Activated CD4-positive, alpha-beta T cell treated with anti-CD3 and anti-CD28 coated beads for 4 hours (primary cell): ENCODE measurements at regions not wholly inside any gene's neighbourhood (a gene's known extent, or its start where the extent isn't known, plus 50 kb on each side); places are given as distances from the start of the nearest gene placed in this dataset.

Experiments used
- DNase-seq, 2 donors: peaks; one replicate each; pipeline ENCODE4 v3.0.0-alpha.2; 2020

DNA sequence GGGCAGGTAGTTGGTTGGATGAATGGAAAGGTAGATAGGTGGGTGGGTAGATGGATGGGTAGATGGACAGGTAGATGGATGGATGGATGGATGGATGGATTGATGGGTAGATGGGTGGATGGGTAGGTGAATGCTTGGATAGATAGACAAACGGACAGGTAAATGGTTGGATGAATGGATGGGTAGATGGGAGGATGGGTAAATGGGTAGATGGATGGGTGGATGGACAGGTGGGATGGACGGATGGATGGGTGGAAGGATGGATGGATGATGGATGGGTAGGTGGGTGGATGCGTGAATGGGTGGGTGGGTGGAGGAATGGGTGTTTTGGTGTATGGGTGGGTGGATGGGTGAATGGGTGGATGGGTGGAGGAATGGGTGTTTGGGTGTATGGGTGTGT is 50.1 kb upstream of the ASAP2 start:
- DNase-seq, result no peak

GRCh38 chr2:9154061-9154460 is 52.6 kb upstream of the ASAP2 start:
- DNase-seq, result no peak

DNA sequence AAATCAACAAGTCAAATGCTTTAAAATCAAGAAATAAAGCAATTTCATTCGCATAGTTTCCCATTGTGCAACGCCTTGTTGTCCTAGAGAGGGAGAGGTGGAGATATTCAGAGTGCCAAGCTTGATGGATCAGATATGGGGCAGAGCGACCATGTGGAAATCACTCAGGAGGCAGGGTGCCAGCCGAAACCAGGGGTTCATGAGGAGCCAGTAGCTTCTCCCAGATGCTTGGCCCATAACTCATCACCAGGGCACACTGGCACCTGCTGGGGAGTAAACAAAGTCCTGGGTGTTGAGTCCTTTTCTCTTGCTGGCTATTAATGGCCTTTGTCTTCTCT is 53.0 kb upstream of the ASAP2 start:
- no peak for DNase-seq

- no peak for DNase-seq
Observed at GRCh38 chr2:9152975-9153642, 53.5 kb upstream of the ASAP2 start.

GRCh38 chr2:9150906-9151305 is 55.7 kb upstream of the ASAP2 start:
- DNase-seq, result no peak

- DNase-seq, result no peak
Observed at GRCh38 chr2:9150568-9150900, 56.1 kb upstream of the ASAP2 start.

DNA sequence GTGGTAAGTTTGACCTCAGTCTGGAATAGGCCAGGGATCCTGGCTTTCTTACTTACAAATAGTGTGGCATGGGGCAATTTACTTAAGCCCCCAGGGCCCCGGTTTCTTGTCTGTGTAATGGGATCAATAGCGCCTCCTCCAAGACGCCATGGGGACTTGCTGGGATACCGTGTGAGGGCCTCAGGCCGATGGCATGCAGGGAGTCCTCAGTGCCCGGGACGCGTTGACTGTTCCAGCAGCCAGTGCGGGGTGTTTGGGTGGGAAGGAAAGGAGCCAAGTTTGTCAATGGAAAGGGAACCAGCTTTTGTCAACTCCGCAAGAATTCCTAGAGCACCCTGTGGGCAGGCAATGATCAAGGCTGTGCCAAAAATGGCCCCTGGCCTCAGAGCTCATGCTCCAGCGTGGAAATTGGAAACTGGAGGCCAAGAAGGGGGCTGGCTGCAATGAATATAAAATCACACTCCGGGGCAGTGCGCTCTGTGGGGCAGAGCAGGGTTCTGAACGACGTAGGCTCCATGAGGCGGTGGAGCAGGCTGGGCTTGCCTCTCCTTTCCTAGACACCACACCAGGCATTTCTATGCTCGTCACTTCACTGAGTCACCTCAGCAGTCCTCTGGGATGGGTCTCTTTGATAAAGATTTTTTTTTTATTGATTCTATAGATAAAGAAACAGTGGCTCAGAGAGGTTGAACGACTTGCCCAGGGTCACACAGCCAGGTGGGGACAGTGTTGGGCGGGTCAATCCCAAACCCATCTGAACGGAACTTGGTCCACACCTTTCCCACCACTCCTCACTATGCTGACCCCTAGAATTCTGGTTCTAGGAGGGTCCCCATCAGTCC is 56.7 kb upstream of the ASAP2 start:
- DNase-seq, result no peak

DNA sequence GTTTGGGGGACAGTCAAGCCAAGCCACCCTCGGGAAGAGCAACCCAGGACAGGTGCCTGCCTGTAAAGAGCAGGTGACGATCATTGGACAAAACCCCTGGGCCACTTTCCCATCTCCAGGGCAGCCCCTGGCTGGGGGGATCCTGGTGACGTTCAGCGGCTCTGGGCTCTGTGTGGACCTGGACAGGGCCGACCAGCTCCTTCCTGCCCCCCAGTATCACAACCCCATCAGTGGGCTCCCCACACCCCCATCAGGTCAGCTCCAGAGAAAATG is 57.3 kb upstream of the ASAP2 start:
- no peak for DNase-seq

GRCh38 chr2:9146646-9147045 is 60.0 kb upstream of the ASAP2 start:
- no peak for DNase-seq

GRCh38 chr2:9145752-9146430 is 60.7 kb upstream of the ASAP2 start:
- DNase-seq, result no peak

GRCh38 chr2:9145109-9145751 is 61.4 kb upstream of the ASAP2 start:
- DNase-seq, result no peak

DNA sequence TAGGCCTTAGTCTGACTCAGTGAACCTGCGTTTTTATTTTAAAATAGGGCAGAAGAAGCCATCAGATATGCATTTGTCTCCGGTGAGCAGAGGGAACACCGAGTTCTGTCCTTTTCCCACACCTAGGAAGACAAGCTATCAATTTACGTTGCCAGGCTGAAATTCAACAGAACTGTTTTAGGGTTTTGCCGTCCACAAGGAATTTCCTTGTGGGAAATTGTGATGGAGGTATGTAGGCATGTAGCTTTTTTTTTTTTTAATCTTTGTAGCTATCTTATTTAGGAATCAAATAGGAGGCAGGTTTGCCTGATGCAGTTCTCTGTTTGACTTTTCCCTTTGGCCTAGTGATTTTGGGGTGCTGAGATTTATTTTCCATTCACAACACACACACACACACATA is 62.0 kb upstream of the ASAP2 start:
- DNase-seq, result no peak

DNA sequence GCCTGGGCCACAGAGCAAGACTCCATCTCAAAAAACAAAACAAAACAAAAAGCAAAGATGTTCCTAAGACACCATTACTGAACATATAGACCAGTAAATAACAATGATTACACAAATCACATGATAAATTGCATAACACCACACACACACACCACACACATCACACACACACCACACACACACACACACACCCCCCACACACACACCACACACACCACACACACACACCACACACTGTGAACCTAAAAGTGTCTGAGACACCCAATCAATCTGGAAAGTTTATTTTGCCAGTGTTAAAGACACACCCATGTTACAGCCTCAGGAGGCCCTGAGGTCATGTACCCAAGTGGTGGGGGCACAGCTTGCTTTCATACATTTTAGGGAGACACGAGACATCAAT is 62.6 kb upstream of the ASAP2 start:
- DNase-seq, result no peak

- no peak for DNase-seq
Observed at GRCh38 chr2:9143264-9143815, 63.3 kb upstream of the ASAP2 start.

- peak; percentile 80 to 81 for DNase-seq
Observed at GRCh38 chr2:9142551-9143263, 63.9 kb upstream of the ASAP2 start.

DNA sequence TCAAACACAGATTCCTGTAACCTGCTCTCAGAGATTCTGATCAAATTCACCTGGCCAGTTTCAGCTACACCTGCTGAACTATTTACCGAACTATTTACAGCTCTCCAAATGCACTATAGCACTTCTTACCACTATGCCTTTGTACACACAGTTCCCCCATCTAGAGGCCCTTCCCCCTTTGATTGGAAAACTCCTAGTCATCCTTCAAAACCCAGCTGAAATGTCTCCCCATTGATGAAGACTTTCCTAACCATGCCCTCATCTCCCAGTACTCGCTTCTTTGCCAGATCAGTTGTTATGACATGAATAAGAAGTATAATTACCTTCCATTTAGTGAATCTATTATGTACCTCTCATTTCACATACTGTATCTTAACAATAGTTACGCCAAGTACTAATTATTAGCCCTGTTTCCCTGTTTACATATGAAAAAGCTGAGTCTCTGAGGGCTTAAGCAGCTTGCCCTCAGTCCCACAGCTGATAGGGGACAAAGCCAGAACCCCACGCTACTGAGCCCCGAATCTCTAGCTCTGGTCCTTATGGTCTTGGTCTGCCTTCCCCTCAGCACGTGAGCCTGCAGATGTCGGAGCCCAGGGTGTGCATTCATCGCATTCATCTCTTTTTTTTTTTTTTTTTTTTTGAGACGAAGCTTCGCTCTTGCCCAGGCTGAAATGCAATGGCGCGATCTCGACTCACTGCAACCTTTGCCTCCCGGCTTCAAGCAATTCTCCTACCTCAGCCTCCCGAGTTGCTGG is 64.7 kb upstream of the ASAP2 start:
- DNase-seq, result no peak

GRCh38 chr2:9141091-9141667 is 65.4 kb upstream of the ASAP2 start:
- DNase-seq, result no peak

GRCh38 chr2:9140645-9141044 is 66.0 kb upstream of the ASAP2 start:
- DNase-seq, result no peak

- peak; percentile 35 to 52 for DNase-seq
Observed at GRCh38 chr2:9139491-9140443, 66.8 kb upstream of the ASAP2 start.

DNA sequence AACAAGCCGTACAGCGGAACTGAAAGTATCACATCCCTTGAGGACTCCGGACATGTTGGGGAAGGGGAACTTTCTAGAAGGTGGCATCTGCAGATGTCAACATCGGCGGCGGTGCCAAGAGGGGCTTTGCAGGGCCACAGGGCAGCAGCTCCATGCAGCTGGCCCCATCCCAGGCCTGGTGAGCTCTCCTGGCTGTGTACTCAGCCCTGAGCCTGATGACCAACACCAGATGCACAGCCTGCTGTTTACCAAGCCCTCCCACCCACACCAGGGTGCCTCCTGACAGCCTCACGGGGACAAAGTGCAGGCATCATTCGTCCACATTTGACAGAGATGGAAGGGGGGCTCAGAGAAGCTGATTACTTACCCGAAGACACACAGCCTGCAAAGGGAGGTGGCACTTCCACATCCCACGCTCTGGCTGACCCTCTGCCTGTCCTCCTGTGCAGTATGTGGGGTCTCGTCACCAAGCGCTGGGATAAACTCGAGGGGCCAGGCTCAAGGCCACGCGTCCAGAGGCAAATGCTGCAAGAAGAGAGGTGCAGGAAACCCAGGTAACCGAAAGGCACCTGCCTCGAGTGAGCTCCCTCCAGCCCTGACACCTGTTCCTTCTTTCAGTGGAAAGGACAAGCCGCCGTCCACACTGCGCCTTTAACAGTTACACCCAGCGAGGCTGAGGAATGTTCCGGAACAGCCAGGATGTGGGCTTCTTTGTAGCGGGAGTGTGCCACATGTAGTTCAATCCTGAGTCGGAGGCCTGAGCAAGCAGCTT is 69.0 kb upstream of the ASAP2 start:
- no peak for DNase-seq
